CD14-positive monocyte (primary cell): ENCODE measurements at regions not wholly inside any gene's neighbourhood (a gene's known extent, or its start where the extent isn't known, plus 50 kb on each side); places are given as distances from the start of the nearest gene placed in this dataset.

Experiments
- DNase-seq, 3 donors: peaks; one replicate each; pipeline ENCODE4 v3.0.0-alpha.2; 2011 to 2022
- H2AFZ ChIP-seq: 2 replicates; pipeline ENCODE4 v1.6.0; 2012; ENCODE audit warnings: mild to moderate bottlenecking, low read depth, low read length, inconsistent platforms; ENCODE audit not compliant: insufficient read depth, poor library complexity, severe bottlenecking
- H3K27ac ChIP-seq, 2 donors: 1 replicate in 1 of 2; 2 replicates in 1 of 2; pipeline ENCODE4 v1.5.1; 2012 to 2013; ENCODE audit warnings: low read length in 2 of 2, control low read depth in 1 of 2, inconsistent platforms in 1 of 2, low read depth in 1 of 2, mild to moderate bottlenecking in 1 of 2
- H3K27me3 ChIP-seq, 2 donors: one replicate each; pipeline versions ENCODE4 v1.6.0 to v1.6.1; 2011 to 2013; ENCODE audit warnings: low read length in 2 of 2; ENCODE audit not compliant: control insufficient read depth in 2 of 2, insufficient read depth in 2 of 2
- H3K36me3 ChIP-seq, 2 donors: replicated peaks in 1 of 2; 1 replicate in 1 of 2; 2 replicates in 1 of 2; pipeline versions ENCODE4 v1.5.1 to v1.6.1; 2012 to 2013; ENCODE audit warnings: low read length in 2 of 2, control low read depth in 1 of 2, inconsistent platforms in 1 of 2, mild to moderate bottlenecking in 1 of 2; ENCODE audit not compliant: insufficient read depth in 2 of 2, control insufficient read depth in 1 of 2
- H3K4me1 ChIP-seq, 2 donors: 1 replicate in 1 of 2; 2 replicates in 1 of 2; pipeline versions ENCODE4 v1.5.1 to v1.6.1; 2012 to 2013; ENCODE audit warnings: low read length in 2 of 2, control low read depth in 1 of 2, inconsistent platforms in 1 of 2, mild to moderate bottlenecking in 1 of 2, moderate library complexity in 1 of 2; ENCODE audit not compliant: insufficient read depth in 2 of 2, control insufficient read depth in 1 of 2
- H3K4me2 ChIP-seq: replicated peaks from 2 replicates; pipeline ENCODE3; 2012; ENCODE audit warnings: low read length, moderate library complexity, mild to moderate bottlenecking; ENCODE audit not compliant: poor library complexity, severe bottlenecking; ENCODE audit errors: extremely low read depth
- H3K4me3 ChIP-seq, 3 experiments: fragments of 200-600 bp in 1 of 3; sonication (generic) in 1 of 3; replicated peaks in 1 of 3; 1 replicate in 2 of 3; 2 replicates in 1 of 3; pipeline ENCODE4 v1.5.1; 2011 to 2013; ENCODE audit warnings: low read length in 3 of 3, mild to moderate bottlenecking in 3 of 3, control low read depth in 2 of 3, low read depth in 2 of 3, inconsistent platforms in 1 of 3, moderate library complexity in 1 of 3
- H3K79me2 ChIP-seq: 2 replicates; pipeline ENCODE4 v1.6.0; 2012; ENCODE audit warnings: mild to moderate bottlenecking, control low read depth, inconsistent platforms, low read length, moderate library complexity; ENCODE audit not compliant: insufficient read depth
- H3K9ac ChIP-seq: 2 replicates; pipeline ENCODE4 v1.6.0; 2017; ENCODE audit warnings: low read length, mild to moderate bottlenecking; ENCODE audit not compliant: insufficient read depth, poor library complexity, severe bottlenecking
- H3K9me3 ChIP-seq, 2 donors: replicated peaks in 1 of 2; 1 replicate in 1 of 2; 2 replicates in 1 of 2; pipeline versions ENCODE4 v1.5.1 to v1.6.1; 2012 to 2013; ENCODE audit warnings: low read length in 2 of 2, control low read depth in 1 of 2; ENCODE audit not compliant: control insufficient read depth in 1 of 2, insufficient read depth in 1 of 2
- H4K20me1 ChIP-seq: 2 replicates; pipeline ENCODE4 v1.6.0; 2012; ENCODE audit warnings: mild to moderate bottlenecking, low read length, control low read depth, moderate library complexity; ENCODE audit not compliant: insufficient read depth
- H3K27ac Mint-ChIP-seq, 7 donors: one replicate each; pipeline ENCODE4 v1.8.0; 2020; ENCODE audit warnings: mild to moderate bottlenecking in 7 of 7, mixed read lengths in 7 of 7, moderate library complexity in 6 of 7, inconsistent platforms in 2 of 7
- H3K27me3 Mint-ChIP-seq, 3 donors: one replicate each; pipeline ENCODE4 v1.8.0; 2021 to 2022; ENCODE audit warnings: low read depth in 3 of 3, mild to moderate bottlenecking in 3 of 3, mixed read lengths in 3 of 3, moderate library complexity in 3 of 3, inconsistent platforms in 1 of 3
- H3K36me3 Mint-ChIP-seq, 2 donors: one replicate each; pipeline ENCODE4 v1.8.0; 2020; ENCODE audit warnings: mixed read lengths in 2 of 2, inconsistent platforms in 1 of 2, mild to moderate bottlenecking in 1 of 2
- H3K4me1 Mint-ChIP-seq: one replicate; pipeline ENCODE4 v1.8.0; 2020; ENCODE audit warnings: mild to moderate bottlenecking, mixed read lengths
- H3K4me3 Mint-ChIP-seq, 2 donors: one replicate each; pipeline ENCODE4 v1.8.0; 2020; ENCODE audit warnings: mild to moderate bottlenecking in 2 of 2, mixed read lengths in 2 of 2, moderate library complexity in 1 of 2
- H3K9me3 Mint-ChIP-seq, 7 donors: one replicate each; pipeline ENCODE4 v1.8.0; 2020 to 2022; ENCODE audit warnings: mixed read lengths in 7 of 7, mild to moderate bottlenecking in 6 of 7, moderate library complexity in 6 of 7, inconsistent platforms in 2 of 7
- CTCF ChIP-seq: fragments of 200-600 bp; IDR thresholded peaks from one replicate; pipeline ENCODE4 v1.8.0; 2022; ENCODE audit warnings: antibody characterized with exemption, mild to moderate bottlenecking
- WGBS: methylation state at CpG from one replicate; pipeline ENCODE4 v1.1.5; 2013; ENCODE audit warnings: missing lambda C conversion rate; ENCODE audit not compliant: insufficient coverage; 5-methylcytosine and 5-hydroxymethylcytosine counted together
- intact Hi-C, 2 donors: fragments of 100-400 bp; cut with micrococcal nuclease; formaldehyde crosslinking; loops; one replicate each; pipeline versions ENCODE4 v1.15.0 to v1.15.1; 2023

DNA sequence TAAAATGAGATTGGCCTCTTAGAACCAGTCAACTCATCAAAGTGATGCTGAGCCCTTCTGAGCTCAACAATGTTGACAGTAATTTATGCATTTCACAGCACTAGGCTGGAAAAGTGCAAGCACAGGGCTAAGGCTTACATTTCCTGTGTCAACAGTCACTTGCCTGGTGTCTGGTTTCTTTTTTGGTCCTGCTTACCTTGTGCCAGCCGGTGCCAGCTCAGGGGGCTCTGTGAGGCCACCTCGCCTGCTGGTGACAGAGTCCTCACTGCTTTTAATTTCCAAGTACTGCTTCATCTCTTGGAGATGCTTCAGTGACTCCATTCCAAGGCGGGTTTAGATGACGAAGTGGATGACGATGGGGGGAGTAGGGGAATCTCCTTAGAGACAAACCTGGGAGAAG lies 53.1 kb upstream of the KCNA1 start:
- no peak overlapping the region for H2AFZ ChIP-seq
- no peaks in the 10 kb centered on the region for H3K9me3 ChIP-seq
- no peak for TF ChIP-seq CTCF
- H3K4me2 ChIP-seq: no peak overlapping the region
- Mint-ChIP-seq H3K4me1 (peaks cover 8% of the 10 kb centered on the region), H3K36me3 (no peaks in the 10 kb centered on the region), H3K27me3 (peaks cover 27 to 34% (median 29%) of the 10 kb centered on the region in 3 donors), H3K27ac (no peak overlapping the region), H3K4me3 (peak overlapping the region in 1 of 2 donors; percentile 58), H3K9me3 (no peaks in the 10 kb centered on the region)
- H3K27me3 ChIP-seq: peaks cover 11 to 14% of the 10 kb centered on the region in 2 donors
- H3K27ac ChIP-seq: no peak overlapping the region
- H4K20me1 ChIP-seq: no peaks in the 10 kb centered on the region
- no peaks in the 10 kb centered on the region for H3K79me2 ChIP-seq
- no peaks in the 10 kb centered on the region for H3K36me3 ChIP-seq
- DNase-seq: no peak
- H3K9ac ChIP-seq: no peak overlapping the region
- 50% methylated on average over 2 of the region's 5 CpGs for WGBS
- H3K4me1 ChIP-seq: peaks cover 0 to 3% of the 10 kb centered on the region in 2 donors
- H3K4me3 ChIP-seq: no peak overlapping the region
- intact Hi-C loops: loop anchor here (5.0 to 10.0 kb wide), 2 partner anchors 226 to 228 kb away; no protein-coding TSS in a partner anchor

DNA sequence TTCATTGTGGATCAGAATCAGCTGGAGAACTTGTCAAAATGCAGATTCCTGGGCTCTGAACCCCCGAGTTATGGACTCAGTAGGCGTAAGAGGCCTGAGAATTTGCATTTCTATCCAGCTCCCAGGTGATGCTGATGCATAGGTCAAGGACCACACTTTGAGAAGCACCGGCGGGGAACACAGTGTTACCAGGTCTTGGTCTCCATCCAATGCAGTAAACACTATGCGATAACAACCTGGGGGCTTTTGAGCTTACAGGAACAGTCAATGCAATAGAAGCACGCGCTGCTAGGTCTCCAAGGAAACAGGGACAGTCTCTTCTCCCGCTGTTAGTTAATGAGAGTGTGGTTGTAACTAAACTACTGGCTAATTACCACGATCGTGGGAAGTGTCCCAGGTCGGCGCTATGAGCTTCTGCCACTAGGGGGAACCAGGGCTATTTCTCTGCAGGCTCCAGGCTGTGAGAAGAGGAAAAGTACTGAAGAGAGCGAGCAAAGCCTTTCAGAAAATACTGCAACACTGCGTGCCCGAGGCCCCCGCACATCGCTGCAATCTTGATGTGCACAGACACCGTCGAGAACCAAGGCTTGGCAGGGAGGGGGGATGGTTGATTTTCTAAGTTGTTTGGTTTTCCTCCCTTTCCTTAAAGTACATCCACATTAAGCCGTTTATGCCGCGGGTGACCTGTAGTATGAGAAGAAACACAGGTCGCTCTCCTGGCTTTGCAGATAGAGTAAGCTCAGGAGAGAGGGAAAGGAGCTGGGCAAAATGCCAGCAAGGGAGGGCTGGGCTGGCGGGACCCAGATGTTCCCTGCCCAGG lies 52.0 kb upstream of the KCNA1 start:
- Mint-ChIP-seq H3K27me3 (peaks cover 23 to 34% (median 30%) of the 10 kb centered on the region in 3 donors), H3K4me1 (peaks cover 8% of the 10 kb centered on the region), H3K4me3 (peak overlapping the region; percentile 52 to 77), H3K36me3 (no peaks in the 10 kb centered on the region), H3K27ac (peak overlapping the region in 1 of 7 donors; percentile 43), H3K9me3 (no peaks in the 10 kb centered on the region)
- Histone ChIP-seq H3K27ac (no peak overlapping the region), H3K27me3 (peaks cover 11 to 14% of the 10 kb centered on the region in 2 donors), H3K9ac (no peak overlapping the region), H3K36me3 (no peaks in the 10 kb centered on the region), H4K20me1 (no peaks in the 10 kb centered on the region), H3K4me2 (peak overlapping the region; percentile 23), H3K79me2 (no peaks in the 10 kb centered on the region), H3K9me3 (no peaks in the 10 kb centered on the region), H3K4me1 (peaks cover 0 to 3% of the 10 kb centered on the region in 2 donors), H2AFZ (peak overlapping the region; percentile 60), H3K4me3 (peak overlapping the region in 1 of 3 experiments; percentile 7)
- intact Hi-C loops: loop anchor here (5.0 to 10.0 kb wide), 2 partner anchors 225 to 227 kb away; no protein-coding TSS in a partner anchor
- peak; percentile 10 to 33 (median 22) for DNase-seq
- peak; percentile 91 for TF ChIP-seq CTCF
- WGBS: 21% methylated on average over 12 of the region's 24 CpGs
